ENCODE measurements at regions not wholly inside any gene's neighbourhood (a gene's known extent, or its start where the extent isn't known, plus 50 kb on each side); places are given as distances from the start of the nearest gene placed in this dataset.

DNA sequence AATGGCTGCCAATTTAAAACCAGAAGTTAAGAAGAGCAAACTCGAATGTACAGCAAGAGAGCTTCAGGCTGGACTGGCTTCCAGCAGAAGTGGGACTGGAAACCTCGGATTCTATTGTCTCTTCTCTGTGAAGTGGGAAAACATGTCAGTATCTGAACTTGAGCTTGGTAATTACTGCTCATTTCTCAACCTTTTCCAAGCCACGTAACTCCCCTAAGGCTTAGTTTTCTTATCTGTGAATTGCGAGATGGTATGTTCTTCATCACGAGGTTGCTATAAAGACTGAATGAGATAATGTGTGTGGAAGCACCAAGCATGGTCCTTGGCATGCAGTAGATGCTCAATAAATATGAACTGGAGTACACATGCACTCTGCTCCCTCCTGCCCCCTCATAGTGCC, 259.4 kb upstream of the SPRED2 start:
- Histone ChIP-seq H3K4me2 (ENCODE audit: low read length) (no peak overlapping the region), H3K23ac (ENCODE audit: low read length) (no peak overlapping the region), H3K18ac (ENCODE audit: low read length) (no peak overlapping the region), H3K56ac (ENCODE audit: low read length) (no peak overlapping the region), H3K27me3 (ENCODE audit: insufficient read depth, low read length, poor library complexity) (no peaks in the 10 kb centered on the region), H2BK120ac (ENCODE audit: low read depth, low read length) (no peak overlapping the region), H3K36me3 (ENCODE audit: control insufficient read depth, insufficient read depth, low read length) (no peaks in the 10 kb centered on the region), H3K9ac (ENCODE audit: low read length) (no peak overlapping the region), H3K4me3 (ENCODE audit: low read length) (no peak overlapping the region), H3K4ac (ENCODE audit: low read depth, low read length) (no peak overlapping the region), H2BK15ac (replicated peaks; ENCODE audit: low read depth) (no peak overlapping the region), H3K79me2 (ENCODE audit: control insufficient read depth, insufficient read depth, low read length) (no peaks in the 10 kb centered on the region), H3K27ac (ENCODE audit: low read depth, low read length) (no peak overlapping the region), H3K4me1 (ENCODE audit: control insufficient read depth, low read depth, low read length) (no peaks in the 10 kb centered on the region), H3K79me1 (ENCODE audit: low read length) (no peaks in the 10 kb centered on the region), H4K5ac (ENCODE audit: low read length) (no peak overlapping the region), H4K8ac (ENCODE audit: low read depth, low read length) (no peak overlapping the region), H2AK5ac (ENCODE audit: low read length) (no peak overlapping the region), H2BK5ac (ENCODE audit: low read length) (no peak overlapping the region)
- no peak for DNase-seq
- no CpG with 5 or more reads among the region's 5 CpGs for WGBS (ENCODE audit: extremely low coverage, insufficient coverage, low lambda C conversion rate)

GRCh38 chr2:65688141-65688886, 255.9 kb upstream of the SPRED2 start:
- H3K4me2 ChIP-seq (ENCODE audit: low read length) = no peak overlapping the region
- no peak overlapping the region for H3K23ac ChIP-seq (ENCODE audit: low read length)
- H4K8ac ChIP-seq (ENCODE audit: low read depth, low read length) = no peak overlapping the region
- H2BK5ac ChIP-seq (ENCODE audit: low read length) = no peak overlapping the region
- no peaks in the 10 kb centered on the region for H3K4me1 ChIP-seq (ENCODE audit: control insufficient read depth, low read depth, low read length)
- H3K56ac ChIP-seq (ENCODE audit: low read length) = no peak overlapping the region
- no peaks in the 10 kb centered on the region for H3K79me1 ChIP-seq (ENCODE audit: low read length)
- H3K79me2 ChIP-seq (ENCODE audit: control insufficient read depth, insufficient read depth, low read length) = no peaks in the 10 kb centered on the region
- no peak overlapping the region for H3K18ac ChIP-seq (ENCODE audit: low read length)
- WGBS (ENCODE audit: extremely low coverage, insufficient coverage, low lambda C conversion rate) = no CpG with 5 or more reads among the region's 4 CpGs
- no peak overlapping the region for H2AK5ac ChIP-seq (ENCODE audit: low read length)
- no peak for DNase-seq
- H3K9ac ChIP-seq (ENCODE audit: low read length) = no peak overlapping the region
- no peaks in the 10 kb centered on the region for H3K36me3 ChIP-seq (ENCODE audit: control insufficient read depth, insufficient read depth, low read length)
- H3K27ac ChIP-seq (ENCODE audit: low read depth, low read length) = no peak overlapping the region
- no peaks in the 10 kb centered on the region for H3K27me3 ChIP-seq (ENCODE audit: insufficient read depth, low read length, poor library complexity)
- H2BK120ac ChIP-seq (ENCODE audit: low read depth, low read length) = no peak overlapping the region
- no peak overlapping the region for H3K4ac ChIP-seq (ENCODE audit: low read depth, low read length)
- no peak overlapping the region for H2BK15ac ChIP-seq (replicated peaks; ENCODE audit: low read depth)
- no peak overlapping the region for H3K4me3 ChIP-seq (ENCODE audit: low read length)
- no peak overlapping the region for H4K5ac ChIP-seq (ENCODE audit: low read length)

GRCh38 chr2:65687614-65688013, 255.2 kb upstream of the SPRED2 start:
- H3K79me1 ChIP-seq (ENCODE audit: low read length) = no peaks in the 10 kb centered on the region
- no peak overlapping the region for H2BK120ac ChIP-seq (ENCODE audit: low read depth, low read length)
- H2BK5ac ChIP-seq (ENCODE audit: low read length) = no peak overlapping the region
- no peak overlapping the region for H3K4ac ChIP-seq (ENCODE audit: low read depth, low read length)
- H3K4me2 ChIP-seq (ENCODE audit: low read length) = no peak overlapping the region
- no peaks in the 10 kb centered on the region for H3K36me3 ChIP-seq (ENCODE audit: control insufficient read depth, insufficient read depth, low read length)
- H2BK15ac ChIP-seq (replicated peaks; ENCODE audit: low read depth) = no peak overlapping the region
- H3K4me3 ChIP-seq (ENCODE audit: low read length) = no peak overlapping the region
- DNase-seq = no peak
- H3K18ac ChIP-seq (ENCODE audit: low read length) = no peak overlapping the region
- no peak overlapping the region for H3K23ac ChIP-seq (ENCODE audit: low read length)
- no peak overlapping the region for H2AK5ac ChIP-seq (ENCODE audit: low read length)
- H3K56ac ChIP-seq (ENCODE audit: low read length) = no peak overlapping the region
- no peak overlapping the region for H4K5ac ChIP-seq (ENCODE audit: low read length)
- H3K4me1 ChIP-seq (ENCODE audit: control insufficient read depth, low read depth, low read length) = no peaks in the 10 kb centered on the region
- WGBS (ENCODE audit: extremely low coverage, insufficient coverage, low lambda C conversion rate) = no CpG with 5 or more reads among the region's 9 CpGs
- H3K9ac ChIP-seq (ENCODE audit: low read length) = no peak overlapping the region
- H4K8ac ChIP-seq (ENCODE audit: low read depth, low read length) = no peak overlapping the region
- H3K27me3 ChIP-seq (ENCODE audit: insufficient read depth, low read length, poor library complexity) = no peaks in the 10 kb centered on the region
- H3K27ac ChIP-seq (ENCODE audit: low read depth, low read length) = no peak overlapping the region
- no peaks in the 10 kb centered on the region for H3K79me2 ChIP-seq (ENCODE audit: control insufficient read depth, insufficient read depth, low read length)

DNA sequence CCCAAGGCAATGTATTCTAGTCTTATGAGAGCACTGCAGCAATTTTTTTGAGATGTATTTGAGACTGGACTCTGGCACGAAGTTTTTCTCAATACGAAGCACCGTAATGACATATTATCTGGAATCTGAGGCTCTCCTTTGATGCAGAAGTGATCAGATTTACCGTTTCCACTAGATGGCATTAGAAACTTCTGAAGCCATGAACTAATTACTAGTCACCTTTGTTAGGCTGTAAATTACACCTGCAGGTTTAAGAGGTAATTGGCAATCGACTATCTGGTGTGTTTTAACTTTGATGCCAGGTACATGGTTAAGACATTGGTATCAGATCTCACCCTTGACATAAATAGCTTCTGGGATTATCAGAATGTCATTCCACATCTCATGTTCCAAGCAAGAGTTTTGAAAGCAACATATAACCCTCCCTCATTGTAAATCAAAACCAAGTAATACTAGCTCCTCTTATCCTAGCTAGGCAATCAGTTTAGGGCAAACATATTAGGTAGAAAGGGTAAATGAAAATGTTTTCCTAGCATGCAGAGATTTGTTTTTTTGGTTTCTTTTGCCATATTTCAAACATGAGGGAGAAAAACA, 254.6 kb upstream of the SPRED2 start:
- no peaks in the 10 kb centered on the region for H3K4me1 ChIP-seq (ENCODE audit: control insufficient read depth, low read depth, low read length)
- no peak overlapping the region for H2BK120ac ChIP-seq (ENCODE audit: low read depth, low read length)
- no peak overlapping the region for H2BK15ac ChIP-seq (replicated peaks; ENCODE audit: low read depth)
- H2BK5ac ChIP-seq (ENCODE audit: low read length) = no peak overlapping the region
- no peak overlapping the region for H3K56ac ChIP-seq (ENCODE audit: low read length)
- H3K18ac ChIP-seq (ENCODE audit: low read length) = no peak overlapping the region
- no peaks in the 10 kb centered on the region for H3K36me3 ChIP-seq (ENCODE audit: control insufficient read depth, insufficient read depth, low read length)
- no CpG with 5 or more reads among the region's 5 CpGs for WGBS (ENCODE audit: extremely low coverage, insufficient coverage, low lambda C conversion rate)
- H2AK5ac ChIP-seq (ENCODE audit: low read length) = no peak overlapping the region
- H3K27ac ChIP-seq (ENCODE audit: low read depth, low read length) = no peak overlapping the region
- H3K79me2 ChIP-seq (ENCODE audit: control insufficient read depth, insufficient read depth, low read length) = no peaks in the 10 kb centered on the region
- no peak overlapping the region for H3K4me2 ChIP-seq (ENCODE audit: low read length)
- H3K4ac ChIP-seq (ENCODE audit: low read depth, low read length) = no peak overlapping the region
- H4K5ac ChIP-seq (ENCODE audit: low read length) = no peak overlapping the region
- no peak overlapping the region for H4K8ac ChIP-seq (ENCODE audit: low read depth, low read length)
- no peak overlapping the region for H3K23ac ChIP-seq (ENCODE audit: low read length)
- no peak overlapping the region for H3K9ac ChIP-seq (ENCODE audit: low read length)
- peak; percentile 22 for DNase-seq
- no peaks in the 10 kb centered on the region for H3K27me3 ChIP-seq (ENCODE audit: insufficient read depth, low read length, poor library complexity)
- H3K4me3 ChIP-seq (ENCODE audit: low read length) = no peak overlapping the region
- H3K79me1 ChIP-seq (ENCODE audit: low read length) = no peaks in the 10 kb centered on the region

GRCh38 chr2:65681503-65681902, 249.1 kb upstream of the SPRED2 start:
- no peak overlapping the region for H2AK5ac ChIP-seq (ENCODE audit: low read length)
- H3K9ac ChIP-seq (ENCODE audit: low read length) = no peak overlapping the region
- WGBS (ENCODE audit: extremely low coverage, insufficient coverage, low lambda C conversion rate) = no CpG with 5 or more reads among the region's 1 CpG
- H4K8ac ChIP-seq (ENCODE audit: low read depth, low read length) = no peak overlapping the region
- H2BK15ac ChIP-seq (replicated peaks; ENCODE audit: low read depth) = no peak overlapping the region
- no peaks in the 10 kb centered on the region for H3K36me3 ChIP-seq (ENCODE audit: control insufficient read depth, insufficient read depth, low read length)
- no peak overlapping the region for H2BK5ac ChIP-seq (ENCODE audit: low read length)
- no peak overlapping the region for H3K4ac ChIP-seq (ENCODE audit: low read depth, low read length)
- no peak overlapping the region for H3K23ac ChIP-seq (ENCODE audit: low read length)
- DNase-seq = no peak
- H2BK120ac ChIP-seq (ENCODE audit: low read depth, low read length) = no peak overlapping the region
- H3K79me2 ChIP-seq (ENCODE audit: control insufficient read depth, insufficient read depth, low read length) = no peaks in the 10 kb centered on the region
- no peaks in the 10 kb centered on the region for H3K4me1 ChIP-seq (ENCODE audit: control insufficient read depth, low read depth, low read length)
- H3K27ac ChIP-seq (ENCODE audit: low read depth, low read length) = no peak overlapping the region
- H4K5ac ChIP-seq (ENCODE audit: low read length) = no peak overlapping the region
- no peak overlapping the region for H3K18ac ChIP-seq (ENCODE audit: low read length)
- no peak overlapping the region for H3K56ac ChIP-seq (ENCODE audit: low read length)
- no peaks in the 10 kb centered on the region for H3K79me1 ChIP-seq (ENCODE audit: low read length)
- H3K4me3 ChIP-seq (ENCODE audit: low read length) = no peak overlapping the region
- H3K4me2 ChIP-seq (ENCODE audit: low read length) = no peak overlapping the region
- no peaks in the 10 kb centered on the region for H3K27me3 ChIP-seq (ENCODE audit: insufficient read depth, low read length, poor library complexity)

Data from mesendoderm (in vitro differentiated cells).